GM19324 (cell line): ENCODE measurements at regions not wholly inside any gene's neighbourhood (a gene's known extent, or its start where the extent isn't known, plus 50 kb on each side); places are given as distances from the start of the nearest gene placed in this dataset.
A peak's percentile ranks its signal among the peaks of the same experiment; 100 is the strongest.

Experiments used
- ATAC-seq: cut with Tn5 transposase; IDR thresholded peaks from one replicate; pipeline ENCODE4 v1.9.1; 2021; ENCODE audit warnings: mild to moderate bottlenecking, moderate library complexity; ENCODE audit not compliant: unreplicated experiment, low FRiP score

GRCh38 chr6:151749341-151749740 lies 58.1 kb upstream of the ESR1 start:
- no peak for ATAC-seq

GRCh38 chr6:151753581-151753980 lies 53.9 kb upstream of the ESR1 start:
- no peak for ATAC-seq

GRCh38 chr6:151757506-151757955 lies 50.0 kb upstream of the ESR1 start:
- ATAC-seq, result peak; percentile 97
